ENCODE measurements at regions not wholly inside any gene's neighbourhood (a gene's known extent, or its start where the extent isn't known, plus 50 kb on each side); places are given as distances from the start of the nearest gene placed in this dataset.

GRCh38 chr16:35207059-35207999 lies 1747.9 kb downstream of the TP53TG3F start:
- Histone ChIP-seq H3K4me3 (ENCODE audit: low read length) (no peak overlapping the region), H3K9me3 (ENCODE audit: control insufficient read depth, insufficient read depth, low read length) (peaks cover 20% of the 10 kb centered on the region), H3K27me3 (ENCODE audit: control insufficient read depth, insufficient read depth, low read length) (no peaks in the 10 kb centered on the region), H3K27ac (ENCODE audit: low read length) (no peak overlapping the region), H3K36me3 (ENCODE audit: control insufficient read depth, insufficient read depth, low read length) (no peaks in the 10 kb centered on the region), H3K4me1 (ENCODE audit: control insufficient read depth, insufficient read depth, low read length) (no peaks in the 10 kb centered on the region)
- H3K4me1 Mint-ChIP-seq: no peaks in the 10 kb centered on the region
- H3K27ac Mint-ChIP-seq: no peak overlapping the region
- DNase-seq (no peak), ATAC-seq (no peak)
- no peak overlapping the region for H3K4me3 Mint-ChIP-seq
- peaks cover 21% of the 10 kb centered on the region for H3K36me3 Mint-ChIP-seq
- no peaks in the 10 kb centered on the region for H3K27me3 Mint-ChIP-seq (ENCODE audit: low read depth in 2 of 2)
- peaks cover 22 to 28% of the 10 kb centered on the region in 2 donors for H3K9me3 Mint-ChIP-seq
- no peak for TF ChIP-seq CTCF (IDR thresholded peaks at IDR 0.05)
- WGBS (ENCODE audit: insufficient coverage): 64% methylated on average over 54 of the region's 54 CpGs
- intact Hi-C loops (cut with micrococcal nuclease): no loop called here

GRCh38 chr16:35208001-35208935 lies 1748.9 kb downstream of the TP53TG3F start:
- intact Hi-C loops (cut with micrococcal nuclease): no loop called here
- Histone ChIP-seq H3K36me3 (ENCODE audit: control insufficient read depth, insufficient read depth, low read length) (no peaks in the 10 kb centered on the region), H3K4me3 (ENCODE audit: low read length) (no peak overlapping the region), H3K27me3 (ENCODE audit: control insufficient read depth, insufficient read depth, low read length) (no peaks in the 10 kb centered on the region), H3K27ac (ENCODE audit: low read length) (no peak overlapping the region), H3K4me1 (ENCODE audit: control insufficient read depth, insufficient read depth, low read length) (no peaks in the 10 kb centered on the region), H3K9me3 (ENCODE audit: control insufficient read depth, insufficient read depth, low read length) (peaks cover 20% of the 10 kb centered on the region)
- H3K4me1 Mint-ChIP-seq: no peaks in the 10 kb centered on the region
- no peak for TF ChIP-seq CTCF (IDR thresholded peaks at IDR 0.05)
- no peaks in the 10 kb centered on the region for H3K27me3 Mint-ChIP-seq (ENCODE audit: low read depth in 2 of 2)
- 63% methylated on average over 33 of the region's 35 CpGs for WGBS (ENCODE audit: insufficient coverage)
- H3K4me3 Mint-ChIP-seq: no peak overlapping the region
- no peak for DNase-seq
- H3K36me3 Mint-ChIP-seq: peaks cover 21% of the 10 kb centered on the region
- H3K9me3 Mint-ChIP-seq: peaks cover 23 to 26% of the 10 kb centered on the region in 2 donors
- ATAC-seq: peak in 1 of 3 donors; percentile 17
- no peak overlapping the region for H3K27ac Mint-ChIP-seq

GRCh38 chr16:35210681-35211433 lies 1751.4 kb downstream of the TP53TG3F start:
- DNase-seq (no peak), ATAC-seq (no peak)
- Mint-ChIP-seq H3K4me3 (no peak overlapping the region), H3K27me3 (ENCODE audit: low read depth in 2 of 2) (no peaks in the 10 kb centered on the region), H3K4me1 (no peaks in the 10 kb centered on the region), H3K36me3 (peaks cover 12% of the 10 kb centered on the region), H3K9me3 (peaks cover 18 to 20% of the 10 kb centered on the region in 2 donors), H3K27ac (no peak overlapping the region)
- Histone ChIP-seq H3K4me3 (ENCODE audit: low read length) (no peak overlapping the region), H3K36me3 (ENCODE audit: control insufficient read depth, insufficient read depth, low read length) (no peaks in the 10 kb centered on the region), H3K9me3 (ENCODE audit: control insufficient read depth, insufficient read depth, low read length) (peaks cover 17% of the 10 kb centered on the region), H3K27me3 (ENCODE audit: control insufficient read depth, insufficient read depth, low read length) (no peaks in the 10 kb centered on the region), H3K27ac (ENCODE audit: low read length) (no peak overlapping the region), H3K4me1 (ENCODE audit: control insufficient read depth, insufficient read depth, low read length) (no peaks in the 10 kb centered on the region)
- TF ChIP-seq CTCF (IDR thresholded peaks at IDR 0.05): no peak
- intact Hi-C loops (cut with micrococcal nuclease): no loop called here
- 90% methylated on average over 3 of the region's 3 CpGs for WGBS (ENCODE audit: insufficient coverage)

Data from natural killer cell (primary cell).